ENCODE measurements at regions not wholly inside any gene's neighbourhood (a gene's known extent, or its start where the extent isn't known, plus 50 kb on each side); places are given as distances from the start of the nearest gene placed in this dataset.

DNA sequence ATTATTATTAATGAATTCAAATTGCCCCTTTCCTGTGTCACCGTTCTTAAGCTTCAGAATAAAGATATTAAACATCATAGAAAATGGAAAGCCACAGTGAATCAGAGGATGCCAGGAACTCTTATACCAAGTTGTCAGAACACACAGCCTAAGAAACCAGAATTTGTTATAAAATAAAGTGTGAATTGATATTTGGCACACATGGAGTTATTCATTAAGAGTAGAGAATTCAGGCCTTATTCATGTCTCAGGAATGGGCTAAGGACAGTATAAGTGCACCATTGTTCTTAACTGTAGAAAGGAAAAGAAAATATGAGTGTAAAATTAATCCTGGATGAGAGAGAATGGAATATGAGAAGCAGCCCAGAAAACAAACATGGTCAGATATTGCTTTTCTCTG, 86.7 kb upstream of the ATP8B1 start:
- Histone ChIP-seq H3K27me3 (replicated peaks in 1 of 4; ENCODE audit: control insufficient read depth in 3 of 4, extremely low read depth in 1 of 4, insufficient read depth in 3 of 4, low read length in 3 of 4) (no peaks in the 10 kb centered on the region), H3K36me3 (ENCODE audit: control insufficient read depth in 2 of 4, insufficient read depth in 4 of 4, low read length in 3 of 4) (no peaks in the 10 kb centered on the region), H2AFZ (ENCODE audit: low read length) (no peak overlapping the region), H2BK20ac (ENCODE audit: low read length) (no peak overlapping the region), H3K79me2 (ENCODE audit: control insufficient read depth in 1 of 2, insufficient read depth in 2 of 2, low read length in 2 of 2) (no peaks in the 10 kb centered on the region), H3K14ac (ENCODE audit: insufficient read length) (no peak overlapping the region), H3K23me2 (ENCODE audit: low read depth, low read length) (no peaks in the 10 kb centered on the region), H3K4me3 (ENCODE audit: extremely low read depth in 1 of 4, insufficient read depth in 2 of 4, low read depth in 3 of 4, low read length in 4 of 4) (no peak overlapping the region), H3K27ac (ENCODE audit: low read depth, low read length) (no peak overlapping the region), H4K20me1 (replicated peaks in 1 of 2; ENCODE audit: control insufficient read depth in 1 of 2, insufficient read depth in 2 of 2, low read length in 2 of 2) (no peaks in the 10 kb centered on the region), H3K4me2 (ENCODE audit: insufficient read depth in 1 of 2, low read depth in 2 of 2, low read length in 2 of 2) (no peak overlapping the region), H2BK15ac (ENCODE audit: low read length) (no peak overlapping the region), H2BK120ac (replicated peaks; ENCODE audit: low read depth, low read length) (no peak overlapping the region), H2AK5ac (ENCODE audit: low read depth, low read length) (no peak overlapping the region), H3K9ac (replicated peaks in 1 of 4; ENCODE audit: extremely low read depth in 1 of 4, low read depth in 3 of 4, low read length in 3 of 4) (no peak overlapping the region), H3K79me1 (ENCODE audit: low read depth, low read length) (no peaks in the 10 kb centered on the region), H4K91ac (replicated peaks; ENCODE audit: insufficient read length, low read length) (no peak overlapping the region), H2BK5ac (ENCODE audit: low read depth, low read length) (no peak overlapping the region), H4K8ac (ENCODE audit: extremely low read depth, insufficient read depth, low read length) (no peak overlapping the region), H4K5ac (ENCODE audit: insufficient read length, low read depth, low read length) (no peak overlapping the region), H3K9me3 (ENCODE audit: insufficient read depth in 2 of 2, low read depth in 1 of 2, low read length in 1 of 2) (no peaks in the 10 kb centered on the region), H3K56ac (replicated peaks; ENCODE audit: insufficient read length, low read depth, low read length) (no peak overlapping the region), H3K4ac (replicated peaks; ENCODE audit: insufficient read length, low read depth, low read length) (no peak overlapping the region), H3K4me1 (replicated peaks in 1 of 4; ENCODE audit: control insufficient read depth in 3 of 4, insufficient read depth in 4 of 4, low read length in 3 of 4) (no peaks in the 10 kb centered on the region), H3K23ac (ENCODE audit: insufficient read length) (no peak overlapping the region), H3K18ac (ENCODE audit: extremely low read depth, low read length) (no peak overlapping the region), H2BK12ac (ENCODE audit: low read depth, low read length) (no peak overlapping the region)
- CTCF ChIA-PET (ENCODE audit: partially characterized antibody), result interaction anchor here (2.3 to 2.6 kb wide), 2 partner anchors 8 to 21 kb away, joined by 10 to 18 read pairs; no protein-coding TSS in a partner anchor
- POLR2A ChIA-PET (ENCODE audit: partially characterized antibody), result no interaction called here
- 97% methylated on average over 1 of the region's 1 CpG; no CpG with 5 or more reads in 1 of the 2 experiments for WGBS, 2 experiments (ENCODE audit: extremely low coverage in 1 of 2, insufficient coverage in 1 of 2, insufficient read length in 1 of 2, insufficient replicate concordance in 2 of 2, low coverage in 1 of 2, low lambda C conversion rate in 2 of 2, missing lambda C conversion rate in 1 of 2)
- DNase-seq (ENCODE audit: low read depth in 1 of 2, low spot score in 2 of 2) (no peak), FAIRE-seq (no peak)
- TF ChIP-seq EP300 (IDR thresholded peaks at IDR 0.05; ENCODE audit: borderline replicate concordance in 1 of 2, low read depth in 2 of 2, low read length in 2 of 2), result no peak
- TF ChIP-seq CEBPB (IDR thresholded peaks at IDR 0.05; ENCODE audit: low read depth, low read length), result no peak
- no peak for TF ChIP-seq CHD2 (IDR thresholded peaks at IDR 0.05; ENCODE audit: low read length)
- no peak for TF ChIP-seq EGR1 (IDR thresholded peaks at IDR 0.05; ENCODE audit: borderline replicate concordance, low read depth, low read length)
- TF ChIP-seq JUND (IDR thresholded peaks at IDR 0.05; ENCODE audit: low read length), result no peak
- TF ChIP-seq SAP30 (IDR thresholded peaks at IDR 0.05; ENCODE audit: insufficient read depth, insufficient replicate concordance, low read length), result no peak
- TF ChIP-seq, protein P1, sequence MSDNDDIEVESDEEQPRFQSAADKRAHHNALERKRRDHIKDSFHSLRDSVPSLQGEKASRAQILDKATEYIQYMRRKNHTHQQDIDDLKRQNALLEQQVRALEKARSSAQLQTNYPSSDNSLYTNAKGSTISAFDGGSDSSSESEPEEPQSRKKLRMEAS (IDR thresholded peaks at IDR 0.05), result no peak
- no peak for TF ChIP-seq MAFK (IDR thresholded peaks at IDR 0.05; ENCODE audit: low read depth, low read length)
- TF ChIP-seq, protein P2, sequence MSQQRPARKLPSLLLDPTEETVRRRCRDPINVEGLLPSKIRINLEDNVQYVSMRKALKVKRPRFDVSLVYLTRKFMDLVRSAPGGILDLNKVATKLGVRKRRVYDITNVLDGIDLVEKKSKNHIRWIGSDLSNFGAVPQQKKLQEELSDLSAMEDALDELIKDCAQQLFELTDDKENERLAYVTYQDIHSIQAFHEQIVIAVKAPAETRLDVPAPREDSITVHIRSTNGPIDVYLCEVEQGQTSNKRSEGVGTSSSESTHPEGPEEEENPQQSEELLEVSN (IDR thresholded peaks at IDR 0.05), result no peak
- TF ChIP-seq RFX5 (IDR thresholded peaks at IDR 0.05; ENCODE audit: borderline replicate concordance, low read depth, low read length), result no peak
